ENCODE measurements at regions not wholly inside any gene's neighbourhood (a gene's known extent, or its start where the extent isn't known, plus 50 kb on each side); places are given as distances from the start of the nearest gene placed in this dataset.

DNA sequence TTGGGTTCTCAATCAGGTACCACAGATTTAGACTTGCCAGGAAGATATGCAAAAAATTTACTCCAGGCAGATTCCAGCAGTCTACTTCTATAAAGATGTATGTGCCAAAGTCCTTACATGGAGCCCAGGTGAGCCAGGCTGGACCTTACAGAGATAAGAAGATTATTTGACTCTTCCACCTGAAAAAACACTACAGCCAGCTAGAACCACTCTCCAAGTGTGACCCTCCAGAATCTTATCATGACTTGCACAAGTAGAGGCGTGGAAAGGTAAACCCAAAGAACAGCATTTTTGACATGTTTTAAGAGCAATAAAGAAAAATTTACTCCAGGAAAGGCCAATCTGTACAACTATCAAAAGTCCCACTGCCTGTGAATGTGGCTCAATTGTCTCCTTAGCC is 146.8 kb upstream of the DPT start:
- DNase-seq, result no peak

DNA sequence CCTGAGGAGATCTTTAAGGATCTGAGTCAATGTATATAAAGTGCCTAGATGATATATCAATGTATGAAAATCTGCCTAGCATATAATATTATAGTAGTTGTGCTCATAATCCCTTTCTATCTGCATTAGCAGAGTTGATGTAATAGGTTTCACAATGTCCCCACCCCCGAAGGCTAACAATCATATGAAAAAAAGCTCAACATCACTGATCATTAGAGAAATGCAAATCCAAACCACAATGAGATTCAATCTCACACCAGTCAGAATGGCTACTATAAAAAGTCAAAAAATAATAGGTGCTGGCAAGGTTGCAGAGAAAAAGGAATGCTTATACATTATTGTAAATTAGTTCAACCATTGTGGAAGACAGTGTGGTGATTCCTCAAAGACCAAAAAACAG is 147.8 kb upstream of the DPT start:
- DNase-seq, result no peak

DNA sequence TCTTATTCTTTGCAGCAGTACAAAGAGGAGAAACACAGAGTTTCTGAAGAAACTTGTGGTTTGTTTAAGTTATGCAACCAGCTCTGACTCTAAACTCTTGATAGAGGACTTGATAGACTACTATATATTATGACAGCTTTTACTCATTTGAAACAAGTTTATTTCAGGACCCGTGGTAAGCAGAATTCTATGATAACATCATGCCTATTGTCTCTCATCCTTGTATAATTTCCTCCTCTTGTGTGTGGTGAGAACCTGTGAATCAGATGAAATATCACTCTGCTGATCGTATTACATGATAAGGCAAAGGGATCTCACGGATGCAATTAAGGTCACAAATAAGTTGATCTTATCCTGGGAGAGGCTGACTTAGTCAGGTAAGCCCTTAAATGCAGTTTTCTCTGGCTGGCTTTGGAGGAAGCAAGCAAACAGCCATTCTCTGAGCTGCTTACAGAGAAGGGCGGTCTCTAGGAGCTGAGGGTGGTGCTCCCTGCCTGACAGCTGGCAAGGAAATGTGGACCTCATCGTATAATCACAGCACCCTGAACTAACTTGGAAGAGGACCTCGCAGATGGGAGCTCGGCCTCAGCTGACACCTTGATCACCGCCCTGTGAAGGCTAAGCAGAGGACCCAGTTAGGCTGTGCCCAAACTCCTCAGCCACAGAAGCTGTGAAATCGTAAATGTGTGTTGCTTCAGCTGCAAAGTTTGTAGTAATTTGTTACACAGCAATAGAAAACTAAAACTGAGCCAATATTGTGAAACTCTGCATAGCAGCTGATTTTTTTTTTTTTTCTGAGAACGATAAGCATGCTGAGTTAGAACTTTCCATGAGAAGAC is 151.1 kb upstream of the DPT start:
- DNase-seq, result no peak

DNA sequence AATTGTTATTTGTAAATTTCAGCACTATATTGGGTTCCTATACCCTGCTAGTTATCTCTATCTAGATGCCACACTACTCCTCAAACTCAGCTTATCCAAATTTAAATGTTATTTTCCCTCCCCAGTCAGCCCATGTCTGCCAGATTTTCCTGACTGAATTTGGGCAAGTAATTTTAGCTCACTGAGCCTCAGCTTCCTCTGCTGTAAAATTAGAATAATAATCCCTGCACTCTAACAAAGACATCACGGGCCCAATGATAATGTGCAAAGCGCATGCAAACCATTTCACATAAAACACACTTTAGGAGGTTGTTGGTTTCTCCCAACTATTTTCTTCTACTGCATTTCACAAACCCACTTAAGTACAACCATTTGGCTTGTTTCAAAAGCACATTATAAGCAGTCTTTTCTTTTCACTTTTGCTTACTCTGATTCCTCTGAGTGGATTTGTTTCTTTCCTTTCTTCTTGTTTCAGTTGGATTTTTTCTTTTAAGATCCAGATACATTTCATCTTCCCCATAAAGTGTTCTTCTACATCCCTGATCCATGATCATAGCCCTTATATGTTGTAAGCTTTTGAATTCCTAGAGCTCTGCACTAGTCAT is 152.8 kb upstream of the DPT start:
- DNase-seq, result no peak

DNA sequence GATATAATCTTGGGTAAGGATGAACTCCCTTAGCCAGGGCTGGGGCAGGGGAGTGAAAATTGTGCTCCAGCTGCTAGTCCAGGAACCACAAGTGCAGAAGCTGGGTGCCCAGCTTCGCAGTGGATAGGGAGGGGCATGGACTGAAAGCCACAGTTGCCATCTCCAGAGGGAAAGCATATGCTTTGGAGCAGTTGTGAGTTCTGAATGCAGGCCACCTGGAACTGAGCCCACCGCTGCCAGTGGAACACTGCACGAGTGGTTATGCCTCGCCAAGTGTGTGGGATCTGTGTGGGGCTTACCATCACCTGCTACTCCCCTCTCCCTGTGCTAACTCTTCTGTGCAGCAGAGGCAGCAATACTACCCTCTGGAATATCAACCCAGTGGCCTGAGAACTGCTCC is 158.4 kb upstream of the DPT start:
- no peak for DNase-seq

DNA sequence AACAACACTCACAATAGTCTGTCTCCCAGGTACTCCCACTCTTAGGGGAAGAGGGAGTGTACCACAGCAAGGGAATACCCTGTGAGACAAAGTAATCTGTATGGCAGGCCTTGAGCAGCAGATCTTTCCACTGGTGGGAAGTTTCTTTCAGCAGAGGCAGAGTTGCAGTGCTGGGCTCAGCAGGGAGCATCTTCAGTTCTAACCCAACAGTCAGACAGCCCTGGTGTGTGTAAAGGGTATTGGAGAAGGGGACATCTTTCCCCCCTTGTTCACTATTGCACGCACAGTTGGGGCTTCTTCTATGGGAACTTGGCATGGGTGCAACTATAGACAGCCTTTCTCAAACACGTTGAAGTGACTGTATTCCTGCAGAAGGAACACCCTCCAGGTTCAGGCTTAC is 159.4 kb upstream of the DPT start:
- DNase-seq, result no peak

DNA sequence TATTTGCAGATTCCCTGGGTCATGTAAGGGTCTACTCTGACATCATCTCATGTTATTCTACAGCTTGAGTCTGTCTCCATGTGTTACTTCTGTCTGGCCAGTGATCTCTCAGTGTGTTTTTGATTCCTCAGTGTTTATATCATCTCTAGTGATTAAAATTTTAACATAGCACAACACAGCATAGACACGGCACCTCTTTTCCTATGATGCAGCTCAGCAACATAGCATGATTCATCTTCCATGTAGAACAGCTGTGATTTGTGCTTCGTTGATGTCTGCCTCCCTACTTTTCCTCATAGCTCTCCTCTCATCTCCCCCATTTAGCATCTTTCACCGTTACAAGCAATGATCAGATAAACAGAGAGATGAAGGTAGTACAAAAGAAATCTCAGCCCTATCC is 163.9 kb upstream of the DPT start:
- no peak for DNase-seq

DNA sequence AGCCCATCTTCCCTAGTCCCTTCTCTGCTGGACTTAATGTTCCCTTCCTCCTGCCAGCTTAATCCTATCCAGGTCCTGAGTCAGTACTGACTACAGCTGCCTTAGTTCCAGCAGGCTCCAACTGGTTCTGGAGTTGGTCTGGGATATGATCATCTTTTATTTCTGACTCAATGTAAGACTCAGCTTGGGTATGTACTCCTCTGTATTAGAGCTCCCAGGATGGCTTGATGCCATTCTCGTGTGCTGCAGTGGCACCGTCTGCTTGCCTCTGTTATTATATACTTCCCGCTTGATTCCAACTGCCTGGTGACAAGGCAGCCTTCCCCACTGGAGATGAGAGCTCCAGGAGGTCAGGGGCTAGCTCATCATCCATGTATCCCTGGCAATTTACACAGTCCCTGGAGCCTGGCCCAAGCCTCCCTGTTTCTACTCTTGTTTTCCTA is 164.4 kb upstream of the DPT start:
- no peak for DNase-seq

DNA sequence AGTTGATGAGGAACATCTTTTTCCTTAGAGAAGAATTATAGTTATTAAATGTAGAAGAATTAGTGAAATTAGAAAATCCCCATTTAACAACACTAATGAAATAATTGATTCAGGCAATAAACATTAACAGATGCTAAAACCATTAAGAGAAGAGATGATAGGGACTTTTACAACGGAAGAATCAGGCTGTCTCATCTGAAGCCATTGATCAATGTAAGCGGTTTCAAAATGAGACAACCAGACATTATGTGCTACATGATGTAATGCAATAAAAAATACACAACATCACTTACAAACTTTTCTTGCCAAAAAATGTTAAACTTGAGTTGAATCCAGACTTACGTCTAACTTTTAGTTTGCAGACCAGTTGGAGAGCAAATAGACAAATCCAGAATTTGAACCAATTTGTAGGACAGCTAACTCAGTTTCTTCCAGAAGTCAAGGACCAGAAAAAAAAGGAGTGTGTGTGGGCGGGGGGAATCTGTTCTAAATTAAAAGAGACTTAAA is 165.4 kb upstream of the DPT start:
- no peak for DNase-seq

DNA sequence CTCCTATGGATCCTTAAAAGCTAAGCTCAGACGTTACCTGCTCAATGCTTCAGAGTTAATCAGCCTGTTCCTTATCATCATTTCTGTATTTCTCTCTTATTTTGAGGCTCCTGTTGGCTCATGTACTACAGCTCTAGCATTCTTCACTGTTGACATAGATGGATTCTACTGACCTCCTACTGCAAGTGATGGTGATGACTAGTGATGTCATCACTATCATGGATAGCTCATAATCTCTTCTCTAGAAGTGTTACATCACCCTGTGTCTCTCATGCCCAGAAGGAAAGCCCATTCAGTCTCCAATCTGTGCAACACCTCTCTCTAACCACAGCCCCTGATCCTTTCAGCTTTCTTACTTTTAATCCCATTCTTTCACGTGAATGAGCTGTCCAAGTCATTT is 168.2 kb upstream of the DPT start:
- no peak for DNase-seq

DNA sequence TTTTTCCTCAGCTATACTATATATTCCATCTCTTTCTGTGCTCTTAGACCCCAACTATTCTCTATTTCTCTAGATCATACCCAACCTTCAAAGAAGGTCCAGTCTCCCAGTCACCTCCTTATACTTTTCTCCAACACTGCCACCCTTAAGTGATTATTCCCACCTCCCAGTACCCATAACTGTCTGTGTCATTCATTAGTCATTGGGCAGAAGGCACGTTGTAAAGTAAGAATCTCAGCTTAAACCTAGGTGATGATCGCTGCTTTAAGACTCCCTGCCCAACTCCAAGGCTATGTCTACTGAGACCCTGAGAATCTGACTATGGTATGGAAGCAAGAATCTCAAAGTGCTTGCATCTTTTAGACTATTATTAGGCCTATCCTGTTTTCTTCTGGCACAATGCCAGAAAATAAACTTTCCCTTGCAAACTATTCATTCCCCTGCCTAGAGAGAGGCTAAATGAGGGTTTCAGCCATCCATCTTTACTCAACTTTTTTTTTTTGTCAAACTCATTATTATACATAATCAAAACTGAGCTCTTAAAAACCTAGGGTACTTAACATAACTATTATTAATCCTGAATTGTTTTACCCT is 174.3 kb upstream of the DPT start:
- DNase-seq, result no peak

DNA sequence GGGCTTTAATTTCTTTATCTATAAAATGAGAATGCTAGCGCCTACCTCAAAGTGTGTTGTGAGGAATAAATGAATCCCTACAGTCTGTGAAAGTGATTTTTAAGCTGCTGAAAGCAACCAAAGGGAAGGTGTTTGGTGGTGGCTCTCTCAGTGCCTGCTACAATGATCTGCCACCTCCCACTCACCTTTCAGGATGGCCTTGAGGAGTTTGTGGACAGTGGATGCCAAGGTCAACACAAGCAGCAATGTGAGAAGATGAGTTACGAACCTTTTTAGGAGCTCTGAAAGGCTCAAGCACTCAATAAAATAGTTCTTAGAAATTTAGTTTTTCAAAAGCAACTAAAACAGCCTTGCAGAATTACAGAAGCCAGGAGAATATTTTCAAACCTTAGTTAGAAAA is 176.6 kb upstream of the DPT start:
- DNase-seq, result no peak

DNA sequence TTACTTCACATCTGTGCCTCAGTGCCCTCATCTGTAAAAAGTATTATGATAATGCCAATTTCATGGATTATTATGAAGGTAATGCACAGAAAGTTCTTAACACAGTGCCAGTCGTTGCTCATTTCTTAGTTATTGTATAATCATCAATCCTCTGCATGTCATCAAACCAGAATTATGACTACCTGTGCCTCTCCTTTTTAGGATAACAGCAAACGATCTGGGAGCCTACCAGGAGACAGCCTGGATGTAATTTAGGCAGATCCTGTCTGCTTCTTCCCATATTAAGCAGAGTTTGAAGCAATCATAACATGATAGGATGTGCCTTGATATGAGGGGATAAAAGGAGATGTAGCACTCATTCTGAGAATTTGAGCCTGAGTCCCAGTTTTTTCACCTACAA is 177.4 kb upstream of the DPT start:
- DNase-seq, result no peak

DNA sequence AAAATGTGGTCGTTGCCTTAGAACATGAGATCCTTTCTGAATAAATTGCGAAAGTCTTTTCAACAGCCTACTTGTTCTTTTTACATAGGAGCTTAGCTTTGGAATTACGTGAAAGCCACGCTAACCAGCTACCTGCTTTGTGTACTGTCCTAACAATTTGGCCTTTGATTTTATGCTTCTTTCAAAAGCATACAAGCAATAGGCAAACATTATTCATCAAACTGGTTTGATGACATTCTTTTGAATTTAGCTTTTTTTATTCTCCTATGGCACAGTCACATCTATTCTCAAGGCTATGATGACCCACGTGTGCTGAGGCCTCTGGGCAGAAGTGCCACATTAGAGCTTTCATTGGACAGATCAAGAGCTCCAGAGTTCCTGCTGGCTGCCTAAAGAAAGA is 178.0 kb upstream of the DPT start:
- DNase-seq, result no peak

DNA sequence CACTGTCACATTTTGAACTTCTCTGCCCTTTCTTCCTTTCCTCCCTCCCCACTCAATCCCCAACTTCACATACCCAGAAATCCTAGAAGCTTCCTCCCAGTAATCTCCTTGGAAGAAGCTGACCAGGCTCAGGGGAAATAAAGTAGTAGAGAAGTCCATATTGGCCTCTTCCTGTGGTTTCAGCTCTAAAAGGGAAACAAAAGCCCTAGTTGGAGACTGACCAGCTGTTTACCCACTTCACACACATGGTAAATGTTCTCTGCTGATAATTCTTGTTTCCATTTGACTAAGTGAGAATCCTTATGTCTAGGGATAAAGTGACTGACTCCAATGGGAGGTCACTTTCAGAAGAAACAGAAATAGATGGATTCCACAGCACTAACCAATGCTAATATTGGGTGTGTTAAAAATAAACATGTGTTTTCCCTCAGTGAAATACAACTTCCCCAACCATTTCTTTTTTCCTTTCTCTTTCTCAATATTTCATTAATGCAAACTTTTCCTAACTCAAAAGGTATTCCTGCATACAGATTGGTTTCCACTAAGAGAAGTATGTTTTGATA is 178.9 kb upstream of the DPT start:
- no peak for DNase-seq

DNA sequence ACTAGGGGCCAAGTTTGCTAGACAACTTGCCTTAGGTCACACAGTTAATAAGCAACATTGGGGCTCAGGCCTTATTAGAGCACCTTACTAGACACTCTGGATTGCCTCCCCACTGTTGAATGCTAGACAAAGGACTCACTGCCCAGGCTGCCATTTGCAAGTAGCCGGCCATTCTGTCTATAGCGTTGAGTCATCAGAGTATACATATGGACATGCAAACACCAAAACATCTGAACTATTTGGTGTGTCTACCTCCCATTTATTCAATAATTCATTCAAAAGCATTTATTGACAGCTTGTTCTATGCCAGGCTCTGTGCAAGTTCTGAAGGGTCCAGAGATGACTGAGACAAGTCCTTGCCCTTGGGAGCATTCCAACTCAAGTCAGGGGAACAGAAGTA is 181.4 kb upstream of the DPT start:
- no peak for DNase-seq

DNA sequence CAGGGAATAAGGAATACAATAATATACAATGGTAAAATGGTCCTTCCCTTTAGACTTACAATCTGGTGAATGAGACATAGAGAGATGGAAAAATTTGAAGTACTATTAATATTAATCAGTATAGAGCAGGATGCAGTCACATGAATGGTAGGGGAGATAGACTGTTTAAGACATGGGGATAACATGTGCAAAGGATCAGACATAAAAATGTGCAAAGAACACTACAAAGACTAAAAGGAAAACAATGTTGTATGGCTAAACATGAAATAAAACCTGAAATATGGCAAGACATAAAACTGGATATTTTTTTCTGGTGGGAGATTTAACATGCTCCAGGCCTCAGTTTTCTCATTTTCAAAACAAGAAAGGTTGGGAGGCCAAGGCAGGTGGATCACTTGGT is 182.4 kb upstream of the DPT start:
- no peak for DNase-seq

DNA sequence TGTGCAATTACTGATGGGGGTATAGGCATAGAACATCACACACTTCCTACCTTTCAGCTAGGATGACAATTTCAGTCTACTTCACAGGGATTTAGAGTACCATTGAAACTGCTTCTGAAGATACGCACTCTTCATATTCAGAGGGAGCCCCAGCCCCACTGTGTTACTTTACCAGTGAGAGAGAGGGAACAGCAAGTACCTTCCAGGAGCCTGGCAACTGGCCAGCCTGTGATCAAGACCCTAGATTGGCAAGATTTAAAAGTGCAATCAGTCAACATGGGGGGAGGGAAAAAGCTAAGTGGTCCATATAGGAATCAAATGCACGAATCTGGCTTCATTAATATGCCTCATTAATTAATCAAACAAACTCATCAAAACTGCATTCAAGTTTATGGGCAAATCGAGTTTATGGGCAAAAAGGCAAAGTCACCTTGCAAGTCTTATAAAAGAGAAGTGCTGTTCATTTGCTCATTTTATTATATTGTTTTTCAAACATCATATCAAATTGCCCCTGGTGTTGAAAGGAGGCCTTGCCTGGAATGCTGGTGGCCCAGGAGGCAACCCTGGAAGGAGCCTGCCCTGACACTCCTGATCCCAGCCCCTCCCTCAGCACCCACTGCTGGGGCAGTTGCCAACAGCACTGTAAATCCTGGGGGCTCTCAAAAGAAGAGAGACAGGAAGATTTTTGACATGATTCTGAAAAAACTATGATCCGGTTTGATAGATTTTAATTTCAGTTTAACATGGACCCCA is 184.9 kb upstream of the DPT start:
- no peak for DNase-seq

DNA sequence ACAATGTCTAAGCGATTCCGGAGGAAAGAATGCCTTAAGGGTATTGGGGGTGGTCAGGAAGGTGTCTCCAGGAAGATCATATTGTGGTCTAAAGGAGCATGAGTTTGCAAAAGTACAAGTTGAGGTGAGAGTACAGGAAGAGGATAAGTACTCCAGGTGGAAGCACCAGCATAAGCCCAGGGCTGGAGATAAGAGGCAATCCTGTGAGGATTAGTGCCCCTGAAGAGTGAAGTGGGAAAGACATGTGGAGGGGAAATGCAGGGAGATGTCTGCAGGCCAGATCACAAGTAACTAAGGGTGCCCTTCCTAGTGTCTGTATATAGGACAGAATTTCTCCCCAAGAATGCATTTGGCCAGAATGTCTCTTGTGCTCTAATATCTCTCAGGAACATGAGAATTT is 188.3 kb upstream of the DPT start:
- no peak for DNase-seq

DNA sequence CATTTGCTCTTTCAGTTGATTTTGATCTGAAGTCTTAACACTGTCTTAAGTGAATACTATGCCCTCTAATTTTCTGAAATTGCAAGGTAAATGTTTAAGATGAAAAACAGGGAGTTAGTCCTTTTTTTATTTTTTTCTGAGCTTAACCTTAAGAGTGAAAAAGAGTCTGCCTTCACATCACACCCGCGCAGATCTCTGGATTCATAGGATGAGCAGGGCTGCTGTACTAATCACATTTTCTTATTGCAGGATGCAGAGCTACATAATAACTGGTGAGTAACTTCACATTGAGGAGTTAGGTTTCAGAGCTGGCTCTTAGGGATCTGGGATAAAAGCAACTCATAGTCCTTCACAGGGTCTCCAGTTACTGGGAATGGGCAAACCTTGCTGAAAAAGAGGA is 188.7 kb upstream of the ATP1B1 start:
- DNase-seq, result no peak

DNA sequence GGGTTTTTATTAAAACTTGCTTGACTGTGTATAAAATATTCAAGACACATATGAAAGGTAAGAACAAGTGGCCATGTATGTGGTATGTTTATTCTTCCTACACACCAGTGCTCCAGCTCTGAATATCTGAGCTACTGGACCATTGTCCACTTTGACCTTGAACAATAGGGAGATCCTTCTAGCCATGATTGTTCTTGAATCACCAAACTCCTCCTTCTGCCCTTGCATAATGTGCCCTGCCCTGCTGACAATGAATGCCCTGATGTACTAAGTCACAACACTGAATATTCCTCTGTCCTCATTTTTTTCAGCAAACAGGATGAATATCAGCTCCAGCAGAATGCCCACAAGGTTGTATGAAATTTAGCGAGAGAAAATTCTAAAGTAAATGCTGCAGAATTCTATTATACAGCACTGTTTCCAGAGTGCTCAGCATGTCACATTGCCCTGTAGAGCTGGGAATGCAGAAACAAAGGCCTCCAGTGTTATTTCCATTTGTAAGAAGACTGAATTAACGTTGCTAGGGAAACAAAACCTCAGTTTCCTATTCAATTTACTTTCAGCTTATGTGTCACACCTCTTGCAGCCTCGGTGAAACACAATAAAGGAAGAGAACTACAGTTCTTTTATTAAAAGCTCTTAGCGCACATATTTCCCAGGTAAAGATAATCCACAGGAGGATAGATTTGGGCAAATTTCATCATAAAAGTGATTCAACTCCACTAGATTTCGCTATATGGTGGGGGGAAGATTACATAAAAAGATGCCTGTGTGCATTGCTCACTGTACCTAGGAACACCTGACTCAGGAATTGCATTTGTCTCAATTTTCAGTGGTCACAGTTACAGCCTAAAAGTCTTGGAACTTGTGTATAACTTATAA is 187.4 kb upstream of the ATP1B1 start:
- no peak for DNase-seq

DNA sequence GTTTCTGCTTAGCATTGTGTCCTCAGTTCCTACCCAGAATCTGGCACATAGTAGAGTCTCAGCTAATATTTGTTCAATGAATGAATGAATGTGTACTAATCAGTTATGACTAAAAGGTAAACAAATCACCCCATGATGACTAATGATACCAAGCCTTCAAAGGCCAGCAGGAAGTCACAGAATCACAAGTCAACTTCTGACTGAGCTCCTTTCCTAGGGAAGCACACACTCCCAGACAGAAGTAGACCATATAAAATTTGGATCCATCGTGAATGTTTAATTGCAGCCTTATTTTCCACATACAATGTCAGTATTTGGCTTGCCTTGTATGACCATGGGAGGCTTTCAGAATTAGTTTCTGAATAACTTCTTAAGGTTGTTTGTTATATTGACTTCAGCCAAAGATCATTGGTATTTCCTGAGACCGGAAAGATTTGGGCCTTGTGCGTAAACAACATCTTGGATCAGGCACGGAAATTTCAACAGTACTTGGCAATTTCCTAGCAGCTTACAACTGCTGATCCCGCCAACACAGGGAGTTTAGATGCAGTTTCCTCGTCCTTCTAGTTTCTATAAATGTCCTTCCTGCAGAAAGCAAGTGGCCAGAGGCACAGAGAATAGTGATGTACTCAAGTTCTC is 185.9 kb upstream of the ATP1B1 start:
- DNase-seq, result no peak

Measured in stimulated activated CD4-positive, alpha-beta T cell treated with anti-CD3 and anti-CD28 coated beads, Interleukin-2, amount 100 ng/mL, for 24 hours (primary cell).